ENCODE measurements at regions not wholly inside any gene's neighbourhood (a gene's known extent, or its start where the extent isn't known, plus 50 kb on each side); places are given as distances from the start of the nearest gene placed in this dataset.

- TF ChIP-seq CTCF (IDR thresholded peaks at IDR 0.05) = no peak
- H3K4me1 ChIP-seq = no peaks in the 10 kb centered on the region
- H3K9ac ChIP-seq (ENCODE audit: low read depth in 2 of 2, low read length in 2 of 2) = no peak overlapping the region
- H3K9me3 ChIP-seq = no peaks in the 10 kb centered on the region
- no peak overlapping the region for H3K27ac ChIP-seq
- H3K36me3 ChIP-seq = no peaks in the 10 kb centered on the region
- no peak overlapping the region for H3K4me3 ChIP-seq
- no peaks in the 10 kb centered on the region for H3K27me3 ChIP-seq
- intact Hi-C loops (cut with DNase I) = no loop called here
- DNase-seq = no peak
Observed at GRCh38 chr5:56625541-56625940, 189.8 kb upstream of the MAP3K1 start.

GRCh38 chr5:56624751-56625150 lies 190.6 kb upstream of the MAP3K1 start:
- no peaks in the 10 kb centered on the region for H3K4me1 ChIP-seq
- intact Hi-C loops (cut with DNase I) = no loop called here

GRCh38 chr5:56622141-56622540 lies 193.2 kb upstream of the MAP3K1 start:
- no peaks in the 10 kb centered on the region for H3K27me3 ChIP-seq
- H3K36me3 ChIP-seq = no peaks in the 10 kb centered on the region
- intact Hi-C loops (cut with DNase I) = no loop called here
- no peak overlapping the region for H3K9ac ChIP-seq (ENCODE audit: low read depth in 2 of 2, low read length in 2 of 2)
- no peak for TF ChIP-seq CTCF (IDR thresholded peaks at IDR 0.05)
- H3K9me3 ChIP-seq = no peaks in the 10 kb centered on the region
- no peak overlapping the region for H3K4me3 ChIP-seq
- H3K27ac ChIP-seq = no peak overlapping the region
- H3K4me1 ChIP-seq = no peaks in the 10 kb centered on the region
- DNase-seq = no peak

More at GRCh38 chr5:56624751-56625150, 190.6 kb upstream of the MAP3K1 start:
- Histone ChIP-seq H3K36me3 (no peaks in the 10 kb centered on the region), H3K4me3 (no peak overlapping the region), H3K27ac (no peak overlapping the region), H3K9ac (ENCODE audit: low read depth in 2 of 2, low read length in 2 of 2) (no peak overlapping the region), H3K27me3 (no peaks in the 10 kb centered on the region), H3K9me3 (no peaks in the 10 kb centered on the region)
- DNase-seq = no peak
- no peak for TF ChIP-seq CTCF (IDR thresholded peaks at IDR 0.05)

- H3K36me3 ChIP-seq = no peaks in the 10 kb centered on the region
- DNase-seq = no peak
- no peak overlapping the region for H3K9ac ChIP-seq (ENCODE audit: low read depth in 2 of 2, low read length in 2 of 2)
- intact Hi-C loops (cut with DNase I) = no loop called here
- H3K27me3 ChIP-seq = no peaks in the 10 kb centered on the region
- no peak overlapping the region for H3K4me3 ChIP-seq
- H3K27ac ChIP-seq = no peak overlapping the region
- no peaks in the 10 kb centered on the region for H3K4me1 ChIP-seq
- no peaks in the 10 kb centered on the region for H3K9me3 ChIP-seq
- TF ChIP-seq CTCF (IDR thresholded peaks at IDR 0.05) = no peak
Observed at GRCh38 chr5:56620903-56621677, 194.3 kb upstream of the MAP3K1 start.

- Histone ChIP-seq H3K9ac (ENCODE audit: low read depth in 2 of 2, low read length in 2 of 2) (no peak overlapping the region), H3K36me3 (no peaks in the 10 kb centered on the region), H3K27ac (no peak overlapping the region), H3K4me1 (no peaks in the 10 kb centered on the region), H3K27me3 (no peaks in the 10 kb centered on the region), H3K4me3 (no peak overlapping the region), H3K9me3 (no peaks in the 10 kb centered on the region)
- DNase-seq = no peak
- intact Hi-C loops (cut with DNase I) = no loop called here
- no peak for TF ChIP-seq CTCF (IDR thresholded peaks at IDR 0.05)
Observed at GRCh38 chr5:56617998-56618397, 197.4 kb upstream of the MAP3K1 start.

Data from colonic mucosa (tissue), 4 donors.